ENCODE measurements at regions not wholly inside any gene's neighbourhood (a gene's known extent, or its start where the extent isn't known, plus 50 kb on each side); places are given as distances from the start of the nearest gene placed in this dataset.

DNA sequence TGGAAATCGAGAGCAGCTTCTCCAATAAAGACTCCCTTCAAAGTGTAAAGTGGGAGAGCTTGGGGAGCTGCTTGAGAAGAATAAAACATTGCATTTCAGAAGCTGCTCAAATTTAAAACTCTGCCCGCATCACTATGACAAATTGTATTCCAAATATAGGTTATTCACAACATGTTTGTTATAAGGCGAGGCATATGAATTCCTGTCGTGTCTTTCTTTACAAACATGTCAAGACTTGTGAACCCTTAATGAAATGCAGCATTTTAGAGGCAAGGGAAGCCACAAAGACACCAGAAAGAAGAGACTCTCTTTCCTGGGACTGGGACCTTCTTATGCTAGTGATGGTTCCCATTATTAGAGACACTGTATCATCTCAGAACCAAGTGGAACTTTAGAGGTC is 311.2 kb downstream of the DHX15 start:
- Histone ChIP-seq H3K36me3 (ENCODE audit: low read length) (no peaks in the 10 kb centered on the region), H3K4me2 (ENCODE audit: low read depth, low read length, poor library complexity, severe bottlenecking) (no peak overlapping the region), H3K9me2 (replicated peaks; ENCODE audit: insufficient read depth, low read length) (no peaks in the 10 kb centered on the region), H2AFZ (ENCODE audit: low read depth, low read length, severe bottlenecking) (no peak overlapping the region), H3K79me2 (ENCODE audit: insufficient read depth, low read length) (no peaks in the 10 kb centered on the region), H3K9ac (ENCODE audit: low read length) (no peak overlapping the region), H3K27me3 (ENCODE audit: low read length) (no peaks in the 10 kb centered on the region), H4K20me1 (ENCODE audit: low read depth, low read length) (no peaks in the 10 kb centered on the region), H3K9me3 (ENCODE audit: insufficient read depth, low read length) (no peaks in the 10 kb centered on the region), H3F3A (ENCODE audit: insufficient read depth) (no peaks in the 10 kb centered on the region), H3K4me3 (ENCODE audit: insufficient read depth, low read length, poor library complexity, severe bottlenecking) (no peak overlapping the region), H3K27ac (ENCODE audit: low read depth, low read length) (no peak overlapping the region)
- TF ChIP-seq, protein P1, sequence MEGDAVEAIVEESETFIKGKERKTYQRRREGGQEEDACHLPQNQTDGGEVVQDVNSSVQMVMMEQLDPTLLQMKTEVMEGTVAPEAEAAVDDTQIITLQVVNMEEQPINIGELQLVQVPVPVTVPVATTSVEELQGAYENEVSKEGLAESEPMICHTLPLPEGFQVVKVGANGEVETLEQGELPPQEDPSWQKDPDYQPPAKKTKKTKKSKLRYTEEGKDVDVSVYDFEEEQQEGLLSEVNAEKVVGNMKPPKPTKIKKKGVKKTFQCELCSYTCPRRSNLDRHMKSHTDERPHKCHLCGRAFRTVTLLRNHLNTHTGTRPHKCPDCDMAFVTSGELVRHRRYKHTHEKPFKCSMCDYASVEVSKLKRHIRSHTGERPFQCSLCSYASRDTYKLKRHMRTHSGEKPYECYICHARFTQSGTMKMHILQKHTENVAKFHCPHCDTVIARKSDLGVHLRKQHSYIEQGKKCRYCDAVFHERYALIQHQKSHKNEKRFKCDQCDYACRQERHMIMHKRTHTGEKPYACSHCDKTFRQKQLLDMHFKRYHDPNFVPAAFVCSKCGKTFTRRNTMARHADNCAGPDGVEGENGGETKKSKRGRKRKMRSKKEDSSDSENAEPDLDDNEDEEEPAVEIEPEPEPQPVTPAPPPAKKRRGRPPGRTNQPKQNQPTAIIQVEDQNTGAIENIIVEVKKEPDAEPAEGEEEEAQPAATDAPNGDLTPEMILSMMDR (IDR thresholded peaks at IDR 0.05; ENCODE audit: insufficient read depth, low read length, poor library complexity, severe bottlenecking) = no peak
- no peak for TF ChIP-seq EZH2phosphoT487 (conservative IDR thresholded peaks at IDR 0.05; ENCODE audit: low read length)

DNA sequence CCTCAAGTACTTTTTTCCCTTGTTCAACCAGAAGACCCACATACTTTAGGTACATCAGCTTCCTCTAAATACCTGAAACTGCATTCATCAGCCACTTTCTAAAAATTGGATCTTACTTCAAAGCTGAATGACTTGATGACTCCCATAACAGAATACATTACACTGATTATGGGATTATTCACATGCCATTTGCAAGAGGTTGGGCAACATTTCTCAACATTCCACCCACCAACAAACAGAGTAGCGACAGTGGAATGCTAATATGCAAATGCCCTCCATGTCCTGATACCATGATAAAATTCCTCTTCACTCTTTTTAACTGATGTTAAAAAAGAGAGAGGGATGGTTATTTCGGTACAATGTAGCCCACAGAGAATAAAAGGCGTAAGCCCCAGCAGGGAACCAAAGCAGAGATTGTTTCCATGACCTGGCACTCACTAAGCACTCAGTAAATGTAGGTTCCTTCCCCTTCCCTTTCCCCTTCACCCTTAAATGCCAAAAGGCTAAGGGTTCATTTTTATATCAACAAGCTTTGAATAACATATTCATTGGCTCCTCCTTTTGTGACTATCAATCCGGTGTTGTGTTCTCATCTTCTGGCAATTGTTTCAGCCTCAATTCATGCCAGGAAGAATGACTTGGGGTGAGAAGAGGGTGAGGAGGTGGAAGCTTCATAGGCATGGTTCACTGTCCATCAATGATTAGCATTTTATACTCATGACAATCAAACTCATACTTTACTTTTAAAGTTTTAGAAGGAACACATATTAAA is 317.2 kb downstream of the DHX15 start:
- no peaks in the 10 kb centered on the region for H4K20me1 ChIP-seq (ENCODE audit: low read depth, low read length)
- H3K9ac ChIP-seq (ENCODE audit: low read length) = no peak overlapping the region
- H3K9me2 ChIP-seq (replicated peaks; ENCODE audit: insufficient read depth, low read length) = no peaks in the 10 kb centered on the region
- H3K4me2 ChIP-seq (ENCODE audit: low read depth, low read length, poor library complexity, severe bottlenecking) = no peak overlapping the region
- no peak overlapping the region for H3K4me3 ChIP-seq (ENCODE audit: insufficient read depth, low read length, poor library complexity, severe bottlenecking)
- no peaks in the 10 kb centered on the region for H3F3A ChIP-seq (ENCODE audit: insufficient read depth)
- no peaks in the 10 kb centered on the region for H3K9me3 ChIP-seq (ENCODE audit: insufficient read depth, low read length)
- H2AFZ ChIP-seq (ENCODE audit: low read depth, low read length, severe bottlenecking) = no peak overlapping the region
- H3K27ac ChIP-seq (ENCODE audit: low read depth, low read length) = no peak overlapping the region
- no peaks in the 10 kb centered on the region for H3K79me2 ChIP-seq (ENCODE audit: insufficient read depth, low read length)
- TF ChIP-seq, protein P1 (IDR thresholded peaks at IDR 0.05; ENCODE audit: insufficient read depth, low read length, poor library complexity, severe bottlenecking) = no peak
- TF ChIP-seq EZH2phosphoT487 (conservative IDR thresholded peaks at IDR 0.05; ENCODE audit: low read length) = no peak
- no peaks in the 10 kb centered on the region for H3K27me3 ChIP-seq (ENCODE audit: low read length)
- H3K36me3 ChIP-seq (ENCODE audit: low read length) = no peaks in the 10 kb centered on the region

DNA sequence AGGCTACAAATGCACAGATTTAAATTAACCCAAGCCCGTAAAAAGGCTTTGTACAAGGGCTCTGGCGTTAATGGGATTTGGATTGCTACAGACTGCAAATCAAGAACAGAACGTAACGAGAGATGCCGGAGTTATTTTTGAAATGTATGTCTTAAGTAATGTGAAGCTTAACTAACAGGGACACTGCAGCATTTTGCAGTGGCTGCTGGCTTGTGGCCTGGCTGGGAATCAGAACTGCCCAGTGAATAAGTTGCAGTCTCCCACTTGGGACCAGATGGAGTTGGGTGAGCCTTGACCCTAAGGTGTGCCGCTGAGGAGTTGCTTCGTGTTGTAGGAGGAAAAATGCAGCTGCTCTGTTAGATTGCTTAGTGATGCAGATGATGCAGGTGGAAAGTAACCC is 318.4 kb downstream of the DHX15 start:
- H3K4me2 ChIP-seq (ENCODE audit: low read depth, low read length, poor library complexity, severe bottlenecking) = no peak overlapping the region
- H3K9me2 ChIP-seq (replicated peaks; ENCODE audit: insufficient read depth, low read length) = no peaks in the 10 kb centered on the region
- no peaks in the 10 kb centered on the region for H3K36me3 ChIP-seq (ENCODE audit: low read length)
- H3K9me3 ChIP-seq (ENCODE audit: insufficient read depth, low read length) = no peaks in the 10 kb centered on the region
- H3K27me3 ChIP-seq (ENCODE audit: low read length) = no peaks in the 10 kb centered on the region
- TF ChIP-seq, protein P1 (IDR thresholded peaks at IDR 0.05; ENCODE audit: insufficient read depth, low read length, poor library complexity, severe bottlenecking) = no peak
- no peak for TF ChIP-seq EZH2phosphoT487 (conservative IDR thresholded peaks at IDR 0.05; ENCODE audit: low read length)
- no peak overlapping the region for H3K9ac ChIP-seq (ENCODE audit: low read length)
- no peaks in the 10 kb centered on the region for H4K20me1 ChIP-seq (ENCODE audit: low read depth, low read length)
- no peak overlapping the region for H3K4me3 ChIP-seq (ENCODE audit: insufficient read depth, low read length, poor library complexity, severe bottlenecking)
- no peak overlapping the region for H2AFZ ChIP-seq (ENCODE audit: low read depth, low read length, severe bottlenecking)
- H3F3A ChIP-seq (ENCODE audit: insufficient read depth) = no peaks in the 10 kb centered on the region
- H3K79me2 ChIP-seq (ENCODE audit: insufficient read depth, low read length) = no peaks in the 10 kb centered on the region
- H3K27ac ChIP-seq (ENCODE audit: low read depth, low read length) = no peak overlapping the region

All from SU-DHL-6 (cell line).